Neural cell (in vitro differentiated cells): ENCODE measurements at regions not wholly inside any gene's neighbourhood (a gene's known extent, or its start where the extent isn't known, plus 50 kb on each side); places are given as distances from the start of the nearest gene placed in this dataset.

Source experiments
- H2AFZ ChIP-seq: fragments of 200-600, 300-800 bp; sonication (generic), shearing (Covaris generic); 2 replicates; pipeline ENCODE4 v1.6.0; 2014; ENCODE audit warnings: low read depth, mild to moderate bottlenecking, antibody characterized with exemption, low read length, moderate library complexity
- H3F3A ChIP-seq: fragments of 200-600 bp; shearing (Covaris generic); 2 replicates; pipeline ENCODE4 v1.6.1; 2016; ENCODE audit warnings: mild to moderate bottlenecking, moderate library complexity, mixed read lengths, antibody characterized with exemption, low read length; ENCODE audit not compliant: insufficient read depth, poor library complexity, severe bottlenecking
- H3K27ac ChIP-seq: fragments of 200-600, 300-800 bp; sonication (generic), shearing (Covaris generic); 2 replicates; pipeline ENCODE4 v1.5.1; 2014; ENCODE audit warnings: mild to moderate bottlenecking, low read length, moderate library complexity
- H3K27me3 ChIP-seq: fragments of 300-800, 200-600 bp; sonication (generic), shearing (Covaris generic); 2 replicates; pipeline ENCODE4 v1.6.0; 2014; ENCODE audit warnings: mild to moderate bottlenecking, low read depth, low read length, moderate library complexity; ENCODE audit not compliant: insufficient read depth
- H3K36me3 ChIP-seq: fragments of 300-800, 200-600 bp; sonication (generic), shearing (Covaris generic); 2 replicates; pipeline ENCODE4 v1.5.1; 2014; ENCODE audit warnings: mild to moderate bottlenecking, antibody characterized with exemption, low read length, moderate library complexity; ENCODE audit not compliant: insufficient read depth
- H3K4me2 ChIP-seq: fragments of 300-800, 200-600 bp; sonication (generic), shearing (Covaris generic); 2 replicates; pipeline ENCODE4 v1.6.0; 2014; ENCODE audit warnings: mild to moderate bottlenecking, low read length
- H3K4me3 ChIP-seq: fragments of 300-800, 200-600 bp; sonication (generic), shearing (Covaris generic); 2 replicates; pipeline ENCODE4 v1.5.1; 2014; ENCODE audit warnings: mild to moderate bottlenecking, low read length, moderate library complexity
- H3K79me2 ChIP-seq: fragments of 200-600 bp; shearing (Covaris generic); replicated peaks from 2 replicates; pipeline ENCODE4 v1.6.0; 2014; ENCODE audit warnings: mild to moderate bottlenecking, low read length, moderate library complexity; ENCODE audit not compliant: insufficient read depth
- H3K9ac ChIP-seq: fragments of 300-800, 200-600 bp; sonication (generic), shearing (Covaris generic); 2 replicates; pipeline ENCODE4 v1.6.1; 2016; ENCODE audit warnings: mild to moderate bottlenecking, low read length, mixed read lengths
- H3K9me2 ChIP-seq: fragments of 200-600 bp; shearing (Covaris generic); 2 replicates; pipeline ENCODE4 v1.6.1; 2016; ENCODE audit warnings: mild to moderate bottlenecking, low read length, mixed read lengths; ENCODE audit not compliant: insufficient read depth
- H3K9me3 ChIP-seq: fragments of 200-600, 300-800 bp; sonication (generic), shearing (Covaris generic); 2 replicates; pipeline ENCODE4 v1.6.1; 2016; ENCODE audit warnings: mild to moderate bottlenecking, mixed run types, low read length, moderate library complexity, mixed read lengths
- H4K20me1 ChIP-seq: fragments of 200-600 bp; shearing (Covaris generic); 2 replicates; pipeline ENCODE4 v1.6.1; 2016; ENCODE audit warnings: mild to moderate bottlenecking, mixed run types; ENCODE audit not compliant: insufficient read depth
- CTCF ChIP-seq: fragments of 450-650 bp; IDR thresholded peaks from 2 replicates; pipeline ENCODE4 v1.5.1; 2014; ENCODE audit warnings: antibody characterized with exemption, mild to moderate bottlenecking, moderate library complexity; ENCODE audit not compliant: poor library complexity, severe bottlenecking
- EP300 ChIP-seq: fragments of 450-650 bp; conservative IDR thresholded peaks from 2 replicates; pipeline ENCODE4 v1.6.1; 2014; ENCODE audit warnings: antibody characterized with exemption, mild to moderate bottlenecking, moderate library complexity; ENCODE audit not compliant: poor library complexity, severe bottlenecking
- EZH2 ChIP-seq: fragments of 200-600, 300-800 bp; shearing (Covaris generic), sonication (generic); IDR thresholded peaks from 2 replicates; pipeline ENCODE4 v1.6.1; 2014; ENCODE audit warnings: antibody characterized with exemption, low read length, borderline replicate concordance, mild to moderate bottlenecking; ENCODE audit not compliant: insufficient read depth, poor library complexity, severe bottlenecking
- MXI1 ChIP-seq: fragments of 450-650 bp; conservative IDR thresholded peaks from 2 replicates; pipeline ENCODE4 v1.6.1; 2014; ENCODE audit warnings: antibody characterized with exemption, mild to moderate bottlenecking; ENCODE audit not compliant: poor library complexity, severe bottlenecking
- POLR2AphosphoS5 ChIP-seq: IDR thresholded peaks from 2 replicates; pipeline ENCODE4 v1.6.1; 2012
- RAD21 ChIP-seq: fragments of 450-650 bp; conservative IDR thresholded peaks from 2 replicates; pipeline ENCODE4 v1.6.1; 2014; ENCODE audit warnings: antibody characterized with exemption, mild to moderate bottlenecking, moderate library complexity
- REST ChIP-seq: IDR thresholded peaks from 2 replicates; pipeline ENCODE4 v1.6.1; 2012; ENCODE audit warnings: borderline replicate concordance
- SMC3 ChIP-seq: fragments of 450-650 bp; conservative IDR thresholded peaks from 2 replicates; pipeline ENCODE4 v1.6.1; 2014; ENCODE audit warnings: antibody characterized with exemption, mild to moderate bottlenecking, moderate library complexity; ENCODE audit not compliant: poor library complexity
- TAF1 ChIP-seq: IDR thresholded peaks from 2 replicates; pipeline ENCODE4 v1.6.1; 2012; ENCODE audit warnings: low read depth

- Histone ChIP-seq H3K4me2 (no peak overlapping the region), H3K79me2 (no peaks in the 10 kb centered on the region), H3F3A (no peaks in the 10 kb centered on the region), H3K9me2 (no peaks in the 10 kb centered on the region), H3K27me3 (no peaks in the 10 kb centered on the region), H4K20me1 (no peaks in the 10 kb centered on the region), H2AFZ (no peak overlapping the region), H3K27ac (no peak overlapping the region), H3K36me3 (no peaks in the 10 kb centered on the region), H3K9me3 (no peaks in the 10 kb centered on the region), H3K4me3 (no peak overlapping the region), H3K9ac (no peak overlapping the region)
- TF ChIP-seq POLR2AphosphoS5 (no peak), REST (no peak), SMC3 (no peak)
Observed at GRCh38 chr11:130813638-130814037, 102.6 kb downstream of the SNX19 start.

- Histone ChIP-seq H3K9me3 (no peaks in the 10 kb centered on the region), H3K9ac (no peak overlapping the region), H4K20me1 (no peaks in the 10 kb centered on the region), H3K27me3 (no peaks in the 10 kb centered on the region), H3K36me3 (no peaks in the 10 kb centered on the region), H2AFZ (no peak overlapping the region), H3K4me2 (no peak overlapping the region), H3K79me2 (no peaks in the 10 kb centered on the region), H3K27ac (no peak overlapping the region), H3F3A (no peaks in the 10 kb centered on the region), H3K9me2 (no peaks in the 10 kb centered on the region), H3K4me3 (no peak overlapping the region)
- TF ChIP-seq TAF1 (no peak), MXI1 (no peak), CTCF (no peak), SMC3 (no peak), EP300 (no peak), EZH2 (no peak), REST (no peak), RAD21 (no peak)
Observed at GRCh38 chr11:130814440-130815096, 101.7 kb downstream of the SNX19 start.
